Endothelial cell of umbilical vein (primary cell): ENCODE measurements at regions not wholly inside any gene's neighbourhood (a gene's known extent, or its start where the extent isn't known, plus 50 kb on each side); places are given as distances from the start of the nearest gene placed in this dataset.

Experiments
- BruUV-seq: library from RNA; stranded (reverse); fragments of 400-500 nt; replicated peaks from 2 replicates; lab custom pipeline; 2021; lab: Mats Ljungman, UMichigan
- CTCF ChIA-PET: fragments of 300-600, 350-600 bp; sonication (Branson Sonifier 250); formaldehyde crosslinking; loops from one replicate; lab custom pipeline; 2021; ENCODE audit warnings: antibody characterized with exemption, inconsistent platforms; lab: Charles Lee
- POLR2A ChIA-PET: fragments of 300-600, 350-600 bp; sonication (Branson Sonifier 250); formaldehyde crosslinking; loops from one replicate; lab custom pipeline; 2021; ENCODE audit warnings: antibody characterized with exemption, inconsistent platforms; lab: Charles Lee
- DNase-seq: peaks from one replicate; pipeline ENCODE4 v3.0.0-alpha.2; 2011; ENCODE audit warnings: low read depth, low spot score
- FAIRE-seq: peaks from 2 replicates; lab custom pipeline; 2011; peaks lifted over from hg19 to GRCh38; lab: Jason Lieb, UNC
- H2AFZ ChIP-seq: 2 replicates; pipeline ENCODE4 v1.6.0; 2012; ENCODE audit warnings: low read depth, low read length, control low read depth, inconsistent platforms
- H3K27ac ChIP-seq: 2 replicates; pipeline ENCODE4 v1.5.1; 2011; ENCODE audit warnings: low read depth, mild to moderate bottlenecking, control low read depth, low read length, moderate library complexity; ENCODE audit not compliant: insufficient read depth
- H3K27me3 ChIP-seq, 2 experiments: 2 replicates each; pipeline versions ENCODE4 v1.6.0 to v1.6.1; 2011; ENCODE audit warnings: low read length in 2 of 2, mixed read lengths in 1 of 2; ENCODE audit not compliant: control insufficient read depth in 2 of 2, insufficient read depth in 2 of 2
- H3K36me3 ChIP-seq, 2 experiments: 2 replicates in 1 of 2; 3 replicates in 1 of 2; pipeline ENCODE4 v1.5.1; 2011; ENCODE audit warnings: low read length in 2 of 2, mild to moderate bottlenecking in 1 of 2, moderate library complexity in 1 of 2; ENCODE audit not compliant: control insufficient read depth in 2 of 2, insufficient read depth in 2 of 2; ENCODE audit errors: extremely low read depth in 1 of 2
- H3K4me1 ChIP-seq: 3 replicates; pipeline ENCODE4 v1.5.1; 2011; ENCODE audit warnings: mild to moderate bottlenecking, low read length; ENCODE audit not compliant: control insufficient read depth, insufficient read depth; ENCODE audit errors: extremely low read depth
- H3K4me2 ChIP-seq: 2 replicates; pipeline ENCODE4 v1.6.1; 2011; ENCODE audit warnings: low read length, control low read depth, mixed read lengths; ENCODE audit not compliant: insufficient read depth
- H3K4me3 ChIP-seq, 3 experiments: fragments of 200-600 bp in 1 of 3; sonication (generic), shearing (Covaris generic) in 1 of 3; replicated peaks in 1 of 3; 2 replicates each; pipeline ENCODE4 v1.5.1; 2011 to 2016; ENCODE audit warnings: control low read depth in 3 of 3, low read length in 3 of 3, mild to moderate bottlenecking in 2 of 3, inconsistent platforms in 1 of 3, low read depth in 1 of 3, moderate library complexity in 1 of 3; ENCODE audit not compliant: insufficient read depth in 1 of 3
- H3K79me2 ChIP-seq: 2 replicates; pipeline ENCODE4 v1.6.0; 2012; ENCODE audit warnings: low read length, inconsistent platforms; ENCODE audit not compliant: control insufficient read depth, insufficient read depth
- H3K9ac ChIP-seq: replicated peaks from 2 replicates; pipeline ENCODE3; 2011; ENCODE audit warnings: low read length, control low read depth; ENCODE audit not compliant: insufficient read depth; ENCODE audit errors: extremely low read depth
- H3K9me1 ChIP-seq: replicated peaks from 3 replicates; pipeline ENCODE4 v1.6.0; 2011; ENCODE audit warnings: mild to moderate bottlenecking, low read length; ENCODE audit not compliant: control insufficient read depth, insufficient read depth; ENCODE audit errors: extremely low read depth
- H3K9me3 ChIP-seq: replicated peaks from 2 replicates; pipeline ENCODE4 v1.5.1; 2012; ENCODE audit warnings: low read length, inconsistent platforms; ENCODE audit not compliant: control insufficient read depth, insufficient read depth
- H4K20me1 ChIP-seq: replicated peaks from 2 replicates; pipeline ENCODE3; 2011; ENCODE audit warnings: mild to moderate bottlenecking, low read length; ENCODE audit not compliant: control insufficient read depth, insufficient read depth; ENCODE audit errors: extremely low read depth
- CTCF ChIP-seq, 2 donors: IDR thresholded peaks; 1 replicate in 1 of 2; 2 replicates in 1 of 2; pipeline ENCODE4 v1.5.1; 2011; ENCODE audit warnings: low read length in 2 of 2, mild to moderate bottlenecking in 2 of 2, moderate library complexity in 2 of 2, control low read depth in 1 of 2, inconsistent platforms in 1 of 2, low read depth in 1 of 2; ENCODE audit not compliant: insufficient read depth in 1 of 2; ENCODE audit errors: extremely low read depth in 1 of 2
- EZH2 ChIP-seq: IDR thresholded peaks from 2 replicates; pipeline ENCODE4 v1.6.1; 2012; ENCODE audit warnings: borderline replicate concordance, low read depth, mild to moderate bottlenecking, moderate library complexity, low read length, inconsistent platforms; ENCODE audit not compliant: severe bottlenecking
- FOS ChIP-seq: IDR thresholded peaks from 2 replicates; pipeline ENCODE4 v1.6.1; 2011; ENCODE audit warnings: mild to moderate bottlenecking, low read length, moderate library complexity, borderline replicate concordance; ENCODE audit not compliant: insufficient read depth
- GATA2 ChIP-seq: IDR thresholded peaks from 2 replicates; pipeline ENCODE4 v1.7.0; 2011; ENCODE audit warnings: low read depth, mild to moderate bottlenecking, moderate library complexity, mixed read lengths, low read length; ENCODE audit not compliant: insufficient read length, insufficient read depth
- JUN ChIP-seq: IDR thresholded peaks from 2 replicates; pipeline ENCODE4 v1.6.1; 2011; ENCODE audit warnings: borderline replicate concordance, low read depth; ENCODE audit not compliant: insufficient read length, insufficient read depth
- MAX ChIP-seq: IDR thresholded peaks from 2 replicates; pipeline ENCODE4 v1.6.1; 2011; ENCODE audit not compliant: insufficient read depth, insufficient read length
- MYC ChIP-seq: IDR thresholded peaks from one replicate; pipeline ENCODE4 v1.6.1; 2011; ENCODE audit warnings: mild to moderate bottlenecking, low read depth, low read length
- POLR2A ChIP-seq: IDR thresholded peaks from 2 replicates; pipeline ENCODE4 v1.6.1; 2012; ENCODE audit warnings: low read depth, mild to moderate bottlenecking, control low read depth, low read length
- POLR2AphosphoS5 ChIP-seq: IDR thresholded peaks from 2 replicates; pipeline ENCODE4 v1.6.1; 2012; ENCODE audit warnings: low read depth, mild to moderate bottlenecking, control low read depth, low read length, moderate library complexity; ENCODE audit not compliant: insufficient read depth
- dilution Hi-C: fragments of 300-500 bp; cut with MboI; formaldehyde crosslinking; loops from one replicate; pipeline ENCODE4 v1.15.0; 2019; ENCODE audit warnings: low sequenced_read_pairs; ENCODE audit not compliant: extremely low pct_ligation_motif_present
- intact Hi-C: fragments of 100-400 bp; cut with micrococcal nuclease; formaldehyde crosslinking; loops from one replicate; pipeline ENCODE4 v1.10.0; 2022

- TF ChIP-seq GATA2 (no peak), FOS (no peak), CTCF (IDR thresholded peaks at IDR 0.05; ENCODE audit: extremely low read depth in 1 of 2, insufficient read depth in 1 of 2, low read depth in 1 of 2, low read length in 2 of 2) (no peak), POLR2AphosphoS5 (no peak), POLR2A (no peak), EZH2 (no peak), MYC (no peak), MAX (no peak), JUN (no peak)
- no peaks in the 10 kb centered on the region for H4K20me1 ChIP-seq
- no peaks in the 10 kb centered on the region for H3K4me1 ChIP-seq
- no peak overlapping the region for H3K4me3 ChIP-seq
- ChIA-PET POLR2A (no interaction called here), CTCF (no interaction called here)
- no peak overlapping the region for H3K4me2 ChIP-seq
- no TSS peak for BruUV-seq
- no peak overlapping the region for H3K27ac ChIP-seq
- dilution Hi-C loops, result no loop called here
- no peak overlapping the region for H2AFZ ChIP-seq
- H3K9ac ChIP-seq, result no peak overlapping the region
- no peaks in the 10 kb centered on the region for H3K27me3 ChIP-seq
- intact Hi-C loops, result no loop called here
- peaks cover 2% of the 10 kb centered on the region for H3K9me3 ChIP-seq
- H3K9me1 ChIP-seq, result no peaks in the 10 kb centered on the region
- FAIRE-seq (no peak), DNase-seq (no peak)
- no peaks in the 10 kb centered on the region for H3K79me2 ChIP-seq
- no peaks in the 10 kb centered on the region for H3K36me3 ChIP-seq
Observed at GRCh38 chr11:92819830-92820229, 149.6 kb upstream of the MTNR1B start.
